RWPE2 (cell line): ENCODE measurements at regions not wholly inside any gene's neighbourhood (a gene's known extent, or its start where the extent isn't known, plus 50 kb on each side); places are given as distances from the start of the nearest gene placed in this dataset.

Experiments used
- ATAC-seq: fragments of 200-7000 bp; cut with Tn5 transposase; 3 replicates; pipeline ENCODE4 v1.9.1; 2021; ENCODE audit warnings: low read depth
- DNase-seq: peaks from one replicate; pipeline ENCODE4 v3.0.0-alpha.2; 2020; ENCODE audit warnings: low spot score
- H3K27ac ChIP-seq: fragments of 450-650 bp; 2 replicates; pipeline ENCODE4 v1.5.1; 2017; ENCODE audit warnings: mild to moderate bottlenecking; ENCODE audit not compliant: poor library complexity, severe bottlenecking
- H3K27me3 ChIP-seq: fragments of 250-450 bp; sonication (Bioruptor Pico); 2 replicates; pipeline ENCODE4 v1.5.1; 2021; ENCODE audit warnings: mild to moderate bottlenecking, moderate library complexity; ENCODE audit not compliant: insufficient read depth, poor library complexity, severe bottlenecking
- H3K36me3 ChIP-seq: fragments of 250-450 bp; sonication (Bioruptor Pico); 2 replicates; pipeline ENCODE4 v1.5.1; 2020; ENCODE audit warnings: low read depth, mild to moderate bottlenecking, moderate library complexity
- H3K4me1 ChIP-seq: fragments of 250-450 bp; sonication (Bioruptor Pico); 2 replicates; pipeline ENCODE4 v1.5.1; 2021; ENCODE audit warnings: mild to moderate bottlenecking, moderate library complexity; ENCODE audit not compliant: insufficient read depth, poor library complexity, severe bottlenecking
- H3K4me3 ChIP-seq: fragments of 250-450 bp; sonication (Bioruptor Pico); 2 replicates; pipeline ENCODE4 v1.5.1; 2021; ENCODE audit warnings: mild to moderate bottlenecking, moderate library complexity; ENCODE audit not compliant: severe bottlenecking
- H3K9me3 ChIP-seq: fragments of 250-450 bp; sonication (Bioruptor Pico); 2 replicates; pipeline ENCODE4 v1.5.1; 2021; ENCODE audit warnings: mild to moderate bottlenecking, moderate library complexity; ENCODE audit not compliant: severe bottlenecking
- CTCF ChIP-seq: fragments of 450-650 bp; IDR thresholded peaks from one replicate; pipeline ENCODE4 v1.5.1; 2017; ENCODE audit warnings: mild to moderate bottlenecking, moderate library complexity; ENCODE audit not compliant: poor library complexity, severe bottlenecking

DNA sequence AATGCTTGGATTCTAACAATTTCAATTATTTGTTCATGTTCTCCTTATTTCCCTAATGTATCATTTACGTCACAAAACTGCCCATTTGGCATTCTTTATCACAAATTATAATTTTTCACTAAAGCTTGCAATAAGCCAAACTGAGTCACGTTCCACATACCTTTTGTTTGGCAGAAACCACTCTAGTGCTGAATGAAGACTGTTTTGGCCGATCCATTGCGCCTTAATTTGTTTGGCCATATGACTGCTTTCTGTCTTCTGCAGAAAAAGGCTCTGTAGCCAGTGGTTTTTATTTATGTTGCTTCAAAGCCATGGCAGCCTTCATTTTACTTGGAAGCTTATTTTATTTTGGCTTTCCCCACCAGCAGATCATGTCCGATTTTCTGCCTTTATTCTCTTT is 184.4 kb upstream of the HAND2 start:
- H3K4me3 ChIP-seq = no peak overlapping the region
- H3K27me3 ChIP-seq = peaks cover 3% of the 10 kb centered on the region
- H3K36me3 ChIP-seq = no peaks in the 10 kb centered on the region
- H3K9me3 ChIP-seq = no peaks in the 10 kb centered on the region
- H3K4me1 ChIP-seq = no peaks in the 10 kb centered on the region
- DNase-seq (no peak), ATAC-seq (no peak)
- H3K27ac ChIP-seq = no peak overlapping the region
- TF ChIP-seq CTCF = no peak

DNA sequence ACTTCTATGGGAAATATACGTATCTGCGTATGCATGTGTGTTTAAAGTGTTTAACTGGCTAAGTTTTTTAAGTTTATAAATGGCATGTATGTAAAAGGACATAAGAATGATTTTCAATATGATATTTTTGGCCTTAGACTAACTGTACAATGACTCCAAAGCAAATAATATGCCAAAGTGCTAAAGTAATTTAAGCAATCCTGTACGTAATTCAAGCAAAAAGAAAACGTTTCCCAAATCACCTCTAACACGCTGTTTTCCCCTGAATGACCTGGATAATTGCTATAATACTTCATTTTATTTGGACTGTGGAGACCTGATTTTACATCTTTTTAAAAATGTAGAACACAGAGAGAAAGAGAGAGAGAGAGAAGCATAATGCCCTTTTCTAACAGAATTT is 183.0 kb upstream of the HAND2 start:
- DNase-seq (no peak), ATAC-seq (no peak)
- peaks cover 3% of the 10 kb centered on the region for H3K27me3 ChIP-seq
- H3K4me3 ChIP-seq = no peak overlapping the region
- no peak overlapping the region for H3K27ac ChIP-seq
- H3K4me1 ChIP-seq = no peaks in the 10 kb centered on the region
- no peaks in the 10 kb centered on the region for H3K9me3 ChIP-seq
- H3K36me3 ChIP-seq = no peaks in the 10 kb centered on the region
- no peak for TF ChIP-seq CTCF

DNA sequence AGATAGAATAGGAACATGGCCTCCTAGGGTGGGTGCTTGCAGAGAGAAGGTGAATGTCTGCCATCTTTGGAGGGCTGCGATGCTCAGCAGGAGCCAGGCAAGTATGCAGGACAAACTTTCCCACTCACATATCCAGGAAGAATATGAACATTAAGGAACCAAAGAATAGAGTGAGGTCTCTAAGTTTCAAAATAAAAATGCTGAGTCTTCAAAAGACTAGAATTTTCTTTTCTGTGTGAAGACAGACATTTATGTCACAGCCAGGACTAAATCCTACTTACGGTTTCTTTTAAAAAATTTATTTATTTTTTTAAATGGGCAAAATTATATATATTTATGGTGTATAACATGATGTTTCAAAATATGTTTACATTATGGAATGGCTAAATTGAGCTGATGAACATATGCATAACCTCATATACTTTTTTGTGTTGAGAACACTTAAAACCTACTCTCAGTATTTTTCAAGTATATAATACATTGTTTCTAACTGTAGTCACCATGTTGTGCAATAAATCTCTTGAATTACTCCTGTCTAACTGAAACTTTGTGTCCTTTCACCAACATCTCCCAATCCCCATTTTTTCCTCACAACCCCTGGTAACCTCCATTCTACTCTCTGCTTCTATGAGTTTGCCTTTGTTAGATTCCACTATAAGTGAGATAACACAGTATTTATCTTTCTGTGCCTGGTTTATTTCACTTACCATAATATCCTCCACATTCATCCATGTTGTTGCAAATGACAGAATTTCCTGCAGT is 177.8 kb upstream of the HAND2 start:
- H3K4me1 ChIP-seq = no peaks in the 10 kb centered on the region
- no peaks in the 10 kb centered on the region for H3K36me3 ChIP-seq
- no peak for TF ChIP-seq CTCF
- ATAC-seq (no peak), DNase-seq (no peak)
- H3K27ac ChIP-seq = no peak overlapping the region
- H3K27me3 ChIP-seq = peaks cover 3% of the 10 kb centered on the region
- no peaks in the 10 kb centered on the region for H3K9me3 ChIP-seq
- no peak overlapping the region for H3K4me3 ChIP-seq

DNA sequence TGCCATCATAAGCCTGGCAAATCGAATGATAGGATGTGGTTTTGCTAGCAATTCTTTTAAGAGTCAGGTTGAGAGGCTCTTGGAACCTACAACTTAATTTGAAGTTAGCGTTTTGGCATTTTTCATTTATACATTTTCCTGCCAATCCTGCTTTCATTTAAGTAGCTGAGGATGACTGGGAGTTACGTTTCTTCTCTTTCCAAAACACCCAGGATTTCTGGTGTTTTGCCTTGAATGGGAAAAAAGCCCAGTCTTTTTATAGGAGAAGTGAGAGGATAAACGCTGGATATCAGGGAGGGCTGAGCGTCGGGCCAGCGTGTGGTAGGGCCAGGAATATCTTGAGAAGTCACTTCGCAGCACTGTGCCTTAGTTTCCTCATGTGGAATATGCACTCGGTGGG is 174.2 kb upstream of the HAND2 start:
- ATAC-seq (no peak), DNase-seq (no peak)
- no peaks in the 10 kb centered on the region for H3K36me3 ChIP-seq
- H3K9me3 ChIP-seq = no peaks in the 10 kb centered on the region
- H3K4me3 ChIP-seq = no peak overlapping the region
- H3K4me1 ChIP-seq = no peaks in the 10 kb centered on the region
- H3K27me3 ChIP-seq = no peaks in the 10 kb centered on the region
- TF ChIP-seq CTCF = no peak
- no peak overlapping the region for H3K27ac ChIP-seq

- Histone ChIP-seq H3K27ac (no peak overlapping the region), H3K4me1 (no peaks in the 10 kb centered on the region), H3K9me3 (no peaks in the 10 kb centered on the region), H3K27me3 (no peaks in the 10 kb centered on the region), H3K36me3 (no peaks in the 10 kb centered on the region), H3K4me3 (no peak overlapping the region)
- DNase-seq (no peak), ATAC-seq (no peak)
- no peak for TF ChIP-seq CTCF
Observed at GRCh38 chr4:173703021-173703420, 173.0 kb upstream of the HAND2 start.
